NCI-H1694 treated with DMSO at 0.1 percent for 48 hours (cell line): ENCODE measurements at regions not wholly inside any gene's neighbourhood (a gene's known extent, or its start where the extent isn't known, plus 50 kb on each side); places are given as distances from the start of the nearest gene placed in this dataset.
"Not testable (repeated sequence)": the region's sequence is repeated elsewhere in the genome, so short reads cannot be mapped to it uniquely, and the experiment has no call there.

ENCODE experiments used
- DNase-seq: peaks from one replicate; lab custom pipeline; 2025; lab: John Stamatoyannopoulos, UW

DNA sequence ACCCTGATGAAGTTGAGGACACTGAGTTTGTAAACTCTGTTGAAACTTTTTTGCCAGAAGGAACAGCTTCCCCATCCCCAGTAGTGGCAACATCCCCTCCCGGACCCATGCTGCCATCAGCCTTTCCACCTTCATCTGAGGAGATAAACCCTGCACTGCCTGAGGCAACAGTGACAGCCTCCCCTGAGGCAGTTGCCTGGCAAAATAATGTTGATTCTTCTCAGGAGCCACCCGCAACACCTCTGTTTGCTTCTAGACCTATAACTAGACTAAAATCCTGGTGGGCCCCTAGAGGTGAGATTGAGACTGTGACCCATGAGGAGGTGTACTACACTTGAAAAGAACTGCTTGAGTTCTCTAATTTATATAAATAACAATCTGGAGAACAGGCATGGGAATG, 597.6 kb upstream of the NR3C2 start:
- not testable (repeated sequence) for DNase-seq

DNA sequence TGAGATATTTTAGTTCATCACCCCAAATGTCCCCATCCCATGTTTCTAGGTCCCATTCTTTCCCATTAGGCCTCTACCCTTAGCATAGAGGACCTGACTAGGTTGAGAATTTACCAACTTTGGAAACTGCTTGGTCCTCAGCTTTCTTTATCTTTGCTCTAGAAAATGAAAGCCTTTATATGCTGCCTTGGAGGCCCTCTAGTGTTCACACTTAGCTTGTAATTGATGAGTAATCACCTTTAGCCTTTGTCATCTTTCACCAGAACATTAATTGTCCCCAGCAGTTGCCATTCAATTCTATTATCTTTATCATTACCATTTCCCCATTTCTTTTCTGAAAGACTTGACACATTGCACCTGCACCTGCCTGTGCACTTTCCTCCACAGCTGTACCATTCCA, 589.2 kb upstream of the NR3C2 start:
- DNase-seq: no peak

DNA sequence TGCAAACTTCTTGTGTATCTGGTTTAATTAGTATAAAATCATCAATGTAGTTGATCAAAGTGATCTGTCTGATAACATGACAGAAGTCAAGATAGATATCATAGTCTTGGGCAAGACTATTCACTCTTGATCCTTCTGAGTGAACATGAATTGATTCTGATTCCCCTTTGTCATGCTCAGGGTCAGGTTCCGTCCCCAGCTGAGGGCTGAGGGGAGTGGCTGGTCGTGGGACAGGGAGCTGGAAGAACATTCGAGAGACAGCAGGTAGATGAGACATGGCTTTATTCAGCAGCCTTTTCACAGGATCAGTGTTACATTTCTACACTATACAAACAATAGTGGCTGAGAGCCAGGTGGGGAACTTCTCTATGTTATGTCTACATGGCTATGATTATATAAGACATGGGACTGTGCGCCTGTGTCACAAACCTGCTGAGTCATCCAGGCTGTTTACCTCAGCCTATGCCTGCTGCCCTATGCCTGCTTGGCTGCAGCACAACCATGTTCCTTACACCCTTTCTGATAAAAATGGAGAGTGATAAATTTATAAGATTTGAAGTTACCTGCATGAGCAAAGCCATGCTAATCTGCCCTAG, 586.9 kb upstream of the NR3C2 start:
- no peak for DNase-seq

- DNase-seq: no peak
Observed at GRCh38 chr4:149026696-149027095, 584.5 kb upstream of the NR3C2 start.

GRCh38 chr4:149017002-149017734, 575.0 kb upstream of the NR3C2 start:
- DNase-seq: no peak

- no peak for DNase-seq
Observed at GRCh38 chr4:149009223-149009622, 567.0 kb upstream of the NR3C2 start.

- no peak for DNase-seq
Observed at GRCh38 chr4:149008415-149009025, 566.3 kb upstream of the NR3C2 start.

GRCh38 chr4:149005191-149005590, 563.0 kb upstream of the NR3C2 start:
- no peak for DNase-seq

- DNase-seq: no peak
Observed at GRCh38 chr4:148999924-149000323, 557.7 kb upstream of the NR3C2 start.

DNA sequence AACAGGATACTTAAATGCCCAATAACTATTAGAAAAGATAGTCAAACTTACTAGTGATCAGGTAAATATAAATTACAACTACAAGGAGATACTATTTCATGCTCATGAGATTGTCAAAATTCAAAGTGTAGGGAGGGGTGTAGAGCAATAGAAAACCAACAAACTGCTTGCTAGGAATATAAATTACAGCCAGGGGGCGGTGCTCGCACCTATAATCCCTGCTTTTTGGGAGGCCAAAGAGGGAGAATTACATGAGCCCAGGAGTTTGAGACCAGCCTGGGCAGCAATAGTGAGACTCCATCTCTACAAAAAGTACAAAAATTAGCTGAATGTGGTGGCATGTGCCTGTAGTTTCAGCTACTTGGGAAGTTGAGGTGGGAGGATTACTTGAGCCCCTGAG, 556.5 kb upstream of the NR3C2 start:
- peak; percentile 10 for DNase-seq

- no peak for DNase-seq
Observed at GRCh38 chr4:148986951-148987350, 544.7 kb upstream of the NR3C2 start.

- DNase-seq: no peak
Observed at GRCh38 chr4:148984951-148985350, 542.7 kb upstream of the NR3C2 start.

GRCh38 chr4:148982200-148982599, 540.0 kb upstream of the NR3C2 start:
- DNase-seq: no peak

- DNase-seq: no peak
Observed at GRCh38 chr4:148980782-148981480, 538.7 kb upstream of the NR3C2 start.

DNA sequence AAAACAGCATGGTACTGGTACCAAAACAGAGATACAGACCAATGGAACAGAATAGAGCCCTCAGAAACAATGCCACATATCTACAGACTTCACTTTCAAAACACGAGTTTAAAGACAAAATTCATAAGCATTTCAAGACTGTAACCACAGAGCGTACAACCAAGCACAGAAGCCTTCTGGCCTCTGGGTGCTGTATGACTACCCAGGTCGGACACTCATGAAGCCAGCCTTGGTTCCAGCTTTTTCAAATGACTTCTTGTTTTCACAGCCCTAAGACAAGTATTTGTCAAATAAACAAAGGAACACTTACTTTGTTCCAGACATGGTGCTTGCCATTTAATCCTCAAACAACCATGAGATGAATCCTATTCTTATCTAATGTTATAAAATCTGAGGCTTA, 536.1 kb upstream of the NR3C2 start:
- DNase-seq: no peak

DNA sequence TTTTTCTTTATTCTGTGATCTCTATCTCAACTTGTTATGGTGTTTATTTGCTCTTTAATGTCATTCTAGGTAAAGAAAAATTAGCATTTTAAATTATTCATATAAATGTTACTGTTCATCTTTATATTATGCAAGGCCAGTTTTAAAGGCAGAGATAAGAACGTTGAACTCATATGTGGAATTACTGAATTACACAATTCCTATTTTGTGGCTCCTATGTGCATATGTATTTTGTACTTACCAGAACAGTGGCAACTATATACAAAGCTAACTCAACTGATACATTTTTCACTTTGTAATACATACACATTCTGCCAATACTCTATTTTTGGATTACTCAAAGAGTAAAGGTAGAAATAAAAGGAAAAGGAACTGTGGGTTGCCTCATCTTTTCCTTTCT, 533.2 kb upstream of the NR3C2 start:
- no peak for DNase-seq

DNA sequence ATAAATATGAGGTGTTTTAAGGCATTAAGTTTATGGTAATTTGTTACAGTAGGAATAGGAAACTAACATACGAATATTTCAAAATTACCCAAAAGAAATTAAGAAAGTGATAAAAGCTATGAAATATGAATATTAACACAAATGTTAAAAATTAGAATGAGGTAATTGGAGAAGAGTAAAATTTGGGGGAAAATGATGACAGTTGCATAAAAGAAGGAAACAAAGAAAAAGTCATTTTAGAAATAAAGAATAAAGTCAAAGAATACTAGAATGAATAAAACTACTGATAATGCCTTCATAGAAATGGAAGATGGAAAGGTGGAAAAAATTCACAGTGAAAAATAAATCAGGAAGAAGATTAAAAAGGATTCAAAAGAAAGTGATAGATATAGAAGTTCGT, 522.9 kb upstream of the NR3C2 start:
- no peak for DNase-seq

DNA sequence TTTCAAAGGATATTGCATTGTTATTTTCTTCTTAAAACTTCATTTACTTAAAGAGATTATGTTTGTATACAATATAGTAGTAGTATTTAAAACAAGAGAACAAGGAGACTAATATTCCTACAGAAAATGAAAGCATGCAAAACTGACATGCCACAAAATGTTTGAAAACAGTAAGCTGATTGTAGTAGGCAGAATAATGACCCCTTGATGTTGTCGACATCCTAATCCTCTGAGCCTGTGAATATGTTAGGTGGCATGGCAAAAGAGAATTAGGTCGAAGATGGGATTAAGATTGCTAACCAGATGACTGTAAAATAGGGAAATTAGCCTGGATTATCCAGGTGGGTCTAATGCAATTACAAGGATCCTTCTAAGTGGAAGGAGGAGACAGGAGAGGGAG, 522.2 kb upstream of the NR3C2 start:
- no peak for DNase-seq

DNA sequence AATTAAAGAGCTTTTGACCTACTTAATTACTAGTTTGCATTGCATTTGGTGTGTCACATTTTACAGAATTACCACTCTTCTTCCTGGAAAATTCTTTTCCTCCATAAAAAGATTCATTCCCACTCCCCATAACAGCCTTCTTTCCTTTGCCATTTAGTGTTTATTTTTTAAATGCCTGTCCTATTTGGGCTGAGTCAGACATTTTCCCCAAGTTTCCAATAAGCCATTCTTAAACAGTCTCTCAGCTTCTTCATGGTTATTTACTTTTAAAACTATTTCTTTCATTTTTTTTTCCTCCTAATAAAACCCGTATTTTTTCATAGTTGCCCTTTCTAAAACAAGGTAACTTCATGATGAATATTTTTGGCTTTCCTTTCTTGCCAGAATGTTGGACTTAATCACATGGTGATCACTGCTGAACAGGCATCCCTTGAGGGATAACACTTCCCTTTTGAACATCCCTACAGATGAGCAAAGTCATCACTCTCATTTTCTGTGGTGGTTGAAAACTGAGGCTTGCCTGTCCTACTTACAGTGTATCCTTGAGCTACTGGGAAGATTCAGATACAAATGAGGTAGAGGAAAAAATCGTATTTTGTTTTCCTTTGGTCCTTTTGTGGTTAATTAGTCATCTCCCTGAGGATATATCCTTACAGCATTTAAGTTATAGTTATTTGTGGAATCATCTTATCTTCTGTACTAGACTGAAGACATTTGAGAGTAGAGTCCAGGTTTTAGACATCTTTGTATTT, 520.5 kb upstream of the NR3C2 start:
- no peak for DNase-seq

DNA sequence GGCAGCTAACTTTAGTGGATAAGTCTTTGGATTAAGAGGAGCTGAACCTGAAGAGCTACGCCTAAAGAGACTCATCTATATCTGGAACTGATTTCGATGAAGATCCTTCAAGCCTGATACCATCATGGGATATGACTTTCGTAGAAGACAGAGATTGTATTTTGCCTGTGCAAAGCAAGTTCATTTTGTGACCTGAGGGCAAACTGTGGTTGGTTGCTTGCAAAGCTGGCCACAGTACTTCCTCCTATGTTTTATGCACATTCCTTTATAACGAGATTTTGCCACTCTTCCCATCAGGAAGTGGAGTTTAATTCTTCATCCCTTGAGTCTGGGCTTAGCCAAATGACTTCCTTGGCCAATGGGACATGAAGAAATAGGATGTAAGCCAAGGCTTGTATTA, 519.3 kb upstream of the NR3C2 start:
- no peak for DNase-seq

DNA sequence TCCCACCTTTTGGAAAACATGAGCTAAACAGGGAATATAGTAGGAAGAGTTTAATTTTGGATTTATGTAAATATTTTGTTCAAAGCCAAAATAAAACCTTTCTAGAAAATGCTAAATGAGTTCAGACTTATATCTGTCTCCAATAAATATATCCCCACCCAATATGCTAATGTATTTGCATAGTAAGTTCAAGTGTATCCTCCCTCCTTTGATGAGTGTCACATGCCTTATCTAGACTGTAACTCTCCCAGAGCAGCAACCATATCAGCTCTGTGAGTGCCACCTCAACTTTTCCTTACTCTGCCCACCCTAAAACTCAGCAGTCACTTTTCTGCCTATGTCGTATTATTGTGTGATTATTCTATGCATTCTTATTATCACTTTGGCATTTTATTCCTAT, 516.1 kb upstream of the NR3C2 start:
- DNase-seq: no peak

DNA sequence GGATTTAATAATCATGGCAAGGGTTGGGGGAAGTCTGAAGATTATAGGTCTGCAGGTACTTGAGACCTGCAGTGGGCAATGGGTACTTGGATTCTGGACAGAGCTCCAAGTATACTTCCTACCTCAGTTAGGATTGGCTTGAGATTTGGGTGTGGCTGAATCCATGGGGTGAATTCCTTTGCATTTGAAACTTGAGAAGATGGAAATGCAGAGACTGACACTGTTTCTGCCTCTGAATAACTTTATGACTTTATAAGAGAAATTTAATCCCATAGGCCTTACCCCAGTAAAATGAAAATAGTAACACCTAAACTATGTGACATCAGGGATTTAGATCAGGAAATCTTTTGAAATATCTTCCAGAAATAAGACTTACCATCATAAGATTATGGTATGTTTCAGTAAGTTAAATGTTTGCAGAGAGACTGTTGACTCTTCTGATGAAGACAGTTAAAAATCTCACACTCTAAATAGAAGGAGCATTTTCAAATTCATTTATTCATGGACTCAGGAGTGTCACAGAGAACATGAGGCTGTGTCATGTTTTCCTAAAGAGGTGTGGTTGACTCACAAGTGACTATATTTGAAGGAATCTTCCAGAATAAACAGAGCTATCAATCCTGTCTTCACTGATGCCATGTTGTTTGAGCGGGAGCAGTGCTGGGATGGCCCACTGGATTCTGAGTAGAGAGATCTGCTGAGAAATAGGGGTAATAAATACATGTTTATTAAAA, 513.5 kb upstream of the NR3C2 start:
- DNase-seq: no peak
